ENCODE measurements at regions not wholly inside any gene's neighbourhood (a gene's known extent, or its start where the extent isn't known, plus 50 kb on each side); places are given as distances from the start of the nearest gene placed in this dataset.

GRCh38 chr5:103410172-103410571 lies 151.6 kb downstream of the MACIR start:
- TF ChIP-seq CTCF (IDR thresholded peaks at IDR 0.05; ENCODE audit: extremely low read depth in 1 of 2, insufficient read depth in 1 of 2, low read depth in 1 of 2, low read length in 2 of 2) = no peak
- no peak for TF ChIP-seq POLR2AphosphoS5 (IDR thresholded peaks at IDR 0.05; ENCODE audit: insufficient read depth, low read depth, low read length)
- no peak for TF ChIP-seq JUN (IDR thresholded peaks at IDR 0.05; ENCODE audit: borderline replicate concordance, insufficient read depth, insufficient read length, low read depth)
- TF ChIP-seq POLR2A (IDR thresholded peaks at IDR 0.05; ENCODE audit: low read depth, low read length) = no peak
- no peak for TF ChIP-seq MYC (IDR thresholded peaks at IDR 0.05; ENCODE audit: low read depth, low read length)
- no peak for TF ChIP-seq MAX (IDR thresholded peaks at IDR 0.05; ENCODE audit: insufficient read depth, insufficient read length)
- no peak for TF ChIP-seq EZH2 (IDR thresholded peaks at IDR 0.05; ENCODE audit: borderline replicate concordance, low read depth, low read length, severe bottlenecking)
- no peak for TF ChIP-seq FOS (IDR thresholded peaks at IDR 0.05; ENCODE audit: borderline replicate concordance, insufficient read depth, low read length)
- TF ChIP-seq GATA2 (IDR thresholded peaks at IDR 0.05; ENCODE audit: insufficient read depth, insufficient read length, low read depth, low read length) = no peak

All from endothelial cell of umbilical vein (primary cell).